ENCODE measurements at regions not wholly inside any gene's neighbourhood (a gene's known extent, or its start where the extent isn't known, plus 50 kb on each side); places are given as distances from the start of the nearest gene placed in this dataset.
"Not testable (repeated sequence)": the region's sequence is repeated elsewhere in the genome, so short reads cannot be mapped to it uniquely, and the experiment has no call there.

DNA sequence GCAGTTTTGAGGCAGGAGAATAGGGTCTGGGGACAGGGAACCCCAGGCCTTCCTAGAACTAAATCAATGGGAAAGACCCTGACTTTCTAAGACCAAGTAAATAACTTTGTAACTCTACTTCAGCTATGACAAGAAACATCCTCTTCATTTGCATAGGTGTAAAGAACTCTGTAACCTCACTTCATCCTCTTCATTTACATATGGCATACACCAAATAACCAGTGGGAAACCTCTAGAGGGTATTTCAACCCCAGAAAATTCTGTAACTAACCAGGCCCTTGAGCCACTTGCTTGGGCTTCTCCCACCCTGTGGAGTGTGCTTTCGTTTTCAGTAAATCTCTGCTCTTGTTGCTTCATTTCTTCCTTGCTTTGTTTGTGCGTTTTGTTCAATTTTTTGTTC lies 495.6 kb downstream of the SIPA1L2 start:
- no peak for DNase-seq (ENCODE audit: low spot score)

DNA sequence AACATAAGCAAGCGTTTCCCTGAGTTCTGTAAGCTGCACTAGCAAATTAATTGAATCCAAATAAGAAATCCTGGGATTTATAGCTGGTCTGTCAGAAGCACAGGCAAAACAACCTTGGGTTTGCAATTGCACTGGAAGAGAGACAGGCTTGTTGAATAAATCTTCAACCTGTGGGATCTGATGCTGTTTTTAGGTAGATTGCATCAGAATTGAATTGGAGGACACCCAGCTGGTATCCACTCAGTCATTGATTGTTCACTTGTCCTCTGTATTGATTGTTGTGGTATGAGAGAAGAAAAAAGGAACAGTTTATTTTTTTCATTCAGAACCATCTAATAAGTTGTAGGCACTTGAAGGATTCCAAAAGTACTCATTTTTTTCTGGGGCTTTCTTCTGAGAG lies 497.4 kb downstream of the SIPA1L2 start:
- DNase-seq (ENCODE audit: low spot score) = no peak

GRCh38 chr1:232131715-232132391 lies 498.1 kb downstream of the SIPA1L2 start:
- DNase-seq (ENCODE audit: low spot score) = no peak

- no peak for DNase-seq (ENCODE audit: low spot score)
Observed at GRCh38 chr1:232130815-232131480, 499.0 kb downstream of the SIPA1L2 start.

DNA sequence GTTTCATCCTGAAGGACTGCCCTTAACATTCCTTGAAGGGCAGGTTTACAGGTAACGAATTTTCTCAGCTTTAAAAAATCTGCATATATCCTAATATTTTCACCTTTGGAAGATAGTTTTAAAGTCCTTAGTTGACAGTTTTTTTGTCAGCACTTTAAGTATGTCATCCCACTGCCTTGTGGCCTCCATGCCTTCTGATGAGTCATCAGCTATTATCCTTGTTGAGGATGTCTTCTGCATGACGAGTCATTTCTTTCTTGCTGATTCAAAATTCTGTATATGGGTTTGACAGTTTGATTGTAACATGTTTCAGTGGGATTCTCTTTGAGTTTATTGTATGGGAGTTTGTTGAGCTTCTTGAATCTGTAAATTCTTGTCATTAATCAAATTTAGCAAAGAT lies 500.6 kb downstream of the DISC1 start:
- no peak for DNase-seq (ENCODE audit: low spot score)

DNA sequence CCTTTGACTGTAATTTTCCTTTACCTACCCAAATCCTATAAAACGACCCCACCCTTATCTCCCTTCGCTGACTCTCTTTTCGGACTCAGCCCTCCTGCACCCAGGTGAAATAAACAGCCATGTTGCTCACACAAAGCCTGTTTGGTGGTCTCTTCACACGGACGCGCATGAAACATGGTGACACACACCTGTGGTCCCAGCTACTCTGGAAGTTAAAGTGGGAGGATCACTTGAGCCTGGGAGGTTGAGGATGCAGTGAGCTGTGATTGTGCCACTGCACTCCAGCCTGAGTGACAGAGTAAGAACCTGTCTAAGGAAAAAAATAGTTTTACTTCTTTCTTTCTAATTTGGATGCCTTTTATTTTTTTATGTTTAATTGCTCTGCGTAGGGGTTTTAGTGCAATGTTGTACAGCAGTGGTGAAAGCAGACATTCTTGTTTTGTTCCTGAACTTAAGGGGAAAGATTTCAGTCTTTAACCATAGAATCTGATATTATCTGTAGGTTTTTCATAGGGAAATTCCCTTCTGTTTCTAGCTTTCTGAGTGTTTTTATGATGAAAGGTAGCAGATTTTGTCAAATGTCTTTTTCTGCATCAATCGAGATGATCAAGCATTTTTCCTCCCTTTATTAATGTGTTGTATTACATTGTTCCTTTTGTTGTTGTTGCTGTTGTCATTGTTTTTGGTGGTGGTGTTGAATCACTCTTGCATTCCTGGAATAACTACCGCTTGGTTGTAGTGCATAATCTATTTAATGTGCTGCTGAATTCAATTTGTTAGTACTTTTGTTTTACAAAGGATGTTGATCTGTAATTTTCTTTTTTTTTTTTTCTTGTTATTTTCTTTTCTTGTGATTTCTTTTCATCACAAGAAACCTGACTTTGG lies 497.4 kb downstream of the DISC1 start:
- DNase-seq (ENCODE audit: low spot score) = no peak

GRCh38 chr1:232117903-232118302 lies 491.3 kb downstream of the DISC1 start:
- DNase-seq (ENCODE audit: low spot score) = not testable (repeated sequence)

GRCh38 chr1:232114985-232115384 lies 488.4 kb downstream of the DISC1 start:
- no peak for DNase-seq (ENCODE audit: low spot score)

DNA sequence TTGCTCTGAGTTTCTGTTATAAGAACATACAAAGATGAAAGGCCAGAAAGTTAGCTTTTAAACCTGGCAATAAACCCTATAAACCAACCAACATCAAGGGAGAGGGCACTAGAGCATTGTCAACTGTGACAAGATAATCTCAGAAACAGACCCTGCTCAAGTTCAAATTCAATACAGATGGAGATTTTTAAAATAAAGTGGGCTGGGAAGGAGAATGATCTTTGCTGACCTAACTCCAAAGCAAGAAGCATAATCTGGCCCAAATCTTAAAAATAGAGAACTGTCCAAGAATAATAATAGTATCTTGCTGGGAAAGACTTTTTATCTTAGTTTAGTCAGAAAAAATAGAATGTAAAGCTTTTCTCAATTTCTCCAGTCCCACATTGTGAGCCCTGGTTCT lies 485.5 kb downstream of the DISC1 start:
- DNase-seq (ENCODE audit: low spot score) = no peak

- no peak for DNase-seq (ENCODE audit: low spot score)
Observed at GRCh38 chr1:232111611-232112010, 485.0 kb downstream of the DISC1 start.

DNA sequence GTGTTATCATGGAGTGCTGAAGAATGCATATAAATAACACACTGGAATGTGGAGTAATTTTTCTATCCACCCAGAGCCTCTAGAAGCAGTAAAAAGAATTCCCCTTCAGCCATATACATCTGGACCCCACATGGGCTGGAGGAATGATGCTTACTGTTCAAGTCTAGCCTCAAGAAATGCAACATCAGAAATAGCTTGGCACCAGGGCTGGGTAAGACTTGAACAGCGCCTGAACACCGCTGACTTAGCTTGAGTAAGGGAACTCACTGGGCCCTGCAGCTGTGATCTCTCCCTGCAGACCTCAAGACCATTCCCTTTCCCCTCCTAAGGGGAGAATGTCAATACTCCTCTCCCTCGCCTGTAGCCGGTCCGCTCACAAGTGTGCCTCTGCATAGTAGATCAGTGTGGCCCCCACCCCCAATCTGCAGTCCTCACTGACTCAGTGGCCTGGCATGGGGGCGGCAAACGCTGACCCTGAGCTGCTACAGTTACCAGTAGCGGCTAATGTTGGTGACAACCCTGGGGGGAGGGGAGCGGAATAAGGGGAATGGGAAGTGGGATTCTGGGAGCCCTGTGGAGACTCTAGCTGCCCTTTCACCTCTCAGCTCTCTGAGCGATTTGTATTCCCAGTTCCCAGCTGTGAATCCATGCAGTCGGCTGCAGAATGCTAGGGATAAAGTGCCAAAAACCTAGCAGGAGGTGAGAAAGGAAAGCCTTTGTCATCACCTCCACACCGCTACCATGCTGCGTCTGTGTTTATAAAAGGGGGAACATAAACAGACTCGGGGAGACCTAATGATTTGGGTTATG lies 483.9 kb downstream of the DISC1 start:
- DNase-seq (ENCODE audit: low spot score) = no peak

GRCh38 chr1:232109391-232109790 lies 482.8 kb downstream of the DISC1 start:
- DNase-seq (ENCODE audit: low spot score) = no peak

DNA sequence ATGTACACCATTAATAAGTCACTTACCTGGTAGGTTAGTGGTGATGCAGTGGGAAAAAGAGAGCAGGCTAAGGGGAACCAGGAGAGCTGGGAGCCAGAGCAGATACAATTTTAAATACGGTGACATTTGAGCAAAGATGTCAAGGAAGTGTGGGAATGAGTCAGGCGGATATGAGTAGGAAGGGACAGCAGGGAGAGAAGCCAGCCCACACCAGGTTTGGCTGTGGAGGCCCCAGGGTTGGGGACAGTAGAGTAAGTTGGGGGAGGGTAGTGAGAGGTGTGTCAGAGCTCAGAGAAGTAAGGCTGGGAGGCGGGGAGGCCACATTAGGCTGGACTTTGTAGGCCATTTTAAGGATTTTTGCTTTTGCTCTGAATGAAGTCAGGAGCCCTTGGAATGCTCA lies 482.0 kb downstream of the DISC1 start:
- DNase-seq (ENCODE audit: low spot score) = no peak

GRCh38 chr1:232106415-232106814 lies 479.8 kb downstream of the DISC1 start:
- no peak for DNase-seq (ENCODE audit: low spot score)

DNA sequence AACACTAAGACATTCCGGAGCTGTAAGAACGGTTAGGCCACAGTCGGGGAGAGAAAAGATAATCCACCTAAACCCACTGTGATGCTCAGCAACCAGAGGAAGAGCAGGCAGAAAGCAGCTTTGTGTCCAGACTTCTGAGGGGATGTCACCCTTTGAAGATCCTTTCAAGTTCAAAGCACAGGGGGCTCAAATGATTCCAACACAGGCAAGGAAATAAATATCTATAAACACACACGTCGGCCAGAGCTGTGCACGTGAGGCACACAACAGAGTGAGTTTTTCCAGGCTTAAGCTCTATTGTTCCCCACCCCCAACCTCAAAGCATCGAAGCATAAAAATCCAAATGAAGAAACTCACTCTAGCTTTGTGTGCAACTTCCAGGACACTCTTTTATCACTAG lies 479.0 kb downstream of the DISC1 start:
- no peak for DNase-seq (ENCODE audit: low spot score)

DNA sequence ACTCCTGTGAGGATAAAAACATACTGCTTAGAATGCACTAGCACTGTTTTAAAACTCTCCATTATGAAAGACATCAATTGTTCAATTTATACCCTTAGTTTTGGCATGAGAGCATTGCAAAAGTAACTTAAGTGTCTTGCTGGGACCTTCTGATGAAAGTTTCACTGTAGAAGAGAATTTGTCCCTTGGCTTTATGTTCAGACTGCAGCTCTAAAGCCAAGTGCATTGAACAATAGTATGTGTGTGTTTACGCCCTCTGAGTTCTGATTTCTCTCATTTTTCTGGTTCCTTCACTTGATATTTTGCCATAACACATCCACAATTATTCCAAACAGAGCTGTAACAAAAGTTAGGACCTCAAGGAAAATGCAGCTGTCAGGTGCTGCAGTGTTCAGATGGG lies 474.6 kb downstream of the DISC1 start:
- no peak for DNase-seq (ENCODE audit: low spot score)

- no peak for DNase-seq (ENCODE audit: low spot score)
Observed at GRCh38 chr1:232096751-232097150, 470.2 kb downstream of the DISC1 start.

All from globus pallidus (tissue), 1 donor.